OCI-LY1 (cell line): ENCODE measurements at regions not wholly inside any gene's neighbourhood (a gene's known extent, or its start where the extent isn't known, plus 50 kb on each side); places are given as distances from the start of the nearest gene placed in this dataset.

ENCODE experiments used
- H2AFZ ChIP-seq: fragments of 200-600 bp; sonication (generic), shearing (Covaris generic); 2 replicates; pipeline ENCODE4 v1.6.0; 2014; ENCODE audit warnings: antibody characterized with exemption, mild to moderate bottlenecking, low read length
- H3F3A ChIP-seq: fragments of 200-600 bp; sonication (generic), shearing (Covaris generic); 2 replicates; pipeline ENCODE4 v1.6.0; 2014; ENCODE audit warnings: mild to moderate bottlenecking, antibody characterized with exemption, low read length, moderate library complexity; ENCODE audit not compliant: insufficient read depth
- H3K27ac ChIP-seq: fragments of 200-600 bp; sonication (generic); 2 replicates; pipeline ENCODE4 v1.5.1; 2014; ENCODE audit warnings: low read length, mixed run types, mild to moderate bottlenecking, low read depth; ENCODE audit not compliant: poor library complexity, severe bottlenecking
- H3K27me3 ChIP-seq: fragments of 200-600 bp; sonication (generic); 2 replicates; pipeline ENCODE4 v1.6.0; 2014; ENCODE audit warnings: antibody characterized with exemption, mild to moderate bottlenecking, low read length, moderate library complexity; ENCODE audit not compliant: insufficient read depth
- H3K36me3 ChIP-seq: fragments of 200-600 bp; sonication (generic); 2 replicates; pipeline ENCODE4 v1.6.1; 2014; ENCODE audit warnings: mild to moderate bottlenecking, antibody characterized with exemption, low read length, moderate library complexity, mixed read lengths; ENCODE audit not compliant: insufficient read depth
- H3K4me1 ChIP-seq: fragments of 200-600 bp; sonication (generic); 2 replicates; pipeline ENCODE4 v1.5.1; 2014; ENCODE audit warnings: mild to moderate bottlenecking, low read length, moderate library complexity; ENCODE audit not compliant: insufficient read depth, severe bottlenecking
- H3K4me2 ChIP-seq: fragments of 200-600 bp; sonication (generic), shearing (Covaris generic); 2 replicates; pipeline ENCODE4 v1.6.1; 2014; ENCODE audit warnings: low read length
- H3K4me3 ChIP-seq: fragments of 200-600 bp; sonication (generic); 2 replicates; pipeline ENCODE4 v1.5.1; 2014; ENCODE audit warnings: low read length, low read depth, mild to moderate bottlenecking, mixed read lengths; ENCODE audit not compliant: poor library complexity, severe bottlenecking
- H3K79me2 ChIP-seq: fragments of 200-600 bp; shearing (Covaris generic); 2 replicates; pipeline ENCODE4 v1.6.1; 2016; ENCODE audit warnings: mixed run types, low read length, mixed read lengths; ENCODE audit not compliant: insufficient read depth
- H3K9ac ChIP-seq: fragments of 200-600 bp; sonication (generic), shearing (Covaris generic); 2 replicates; pipeline ENCODE4 v1.6.1; 2014; ENCODE audit warnings: mild to moderate bottlenecking, low read length, mixed read lengths
- H3K9me2 ChIP-seq: fragments of 200-600 bp; sonication (generic), shearing (Covaris generic); 2 replicates; pipeline ENCODE4 v1.6.1; 2014; ENCODE audit warnings: low read depth, mild to moderate bottlenecking, low read length, mixed read lengths
- H3K9me3 ChIP-seq: fragments of 200-600 bp; shearing (Covaris generic); 2 replicates; pipeline ENCODE4 v1.6.1; 2014; ENCODE audit warnings: low read length, mixed read lengths
- H4K20me1 ChIP-seq: fragments of 200-600 bp; sonication (generic), shearing (Covaris generic); 2 replicates; pipeline ENCODE4 v1.6.0; 2016; ENCODE audit warnings: mild to moderate bottlenecking, low read length; ENCODE audit not compliant: insufficient read depth
- EZH2 ChIP-seq: fragments of 200-600 bp; sonication (generic), shearing (Covaris generic); IDR thresholded peaks from 2 replicates; pipeline ENCODE4 v1.8.0; 2017; ENCODE audit warnings: borderline replicate concordance, mixed run types, mild to moderate bottlenecking, antibody characterized with exemption, low read length, moderate library complexity, mixed read lengths
- TF ChIP-seq, protein P1 (sequence below): fragments of 200-600 bp; sonication (generic), shearing (Covaris generic); IDR thresholded peaks from 2 replicates; pipeline ENCODE4 v1.5.1; 2017; ENCODE audit warnings: mild to moderate bottlenecking, antibody characterized with exemption, low read length, moderate library complexity, mixed read lengths

DNA sequence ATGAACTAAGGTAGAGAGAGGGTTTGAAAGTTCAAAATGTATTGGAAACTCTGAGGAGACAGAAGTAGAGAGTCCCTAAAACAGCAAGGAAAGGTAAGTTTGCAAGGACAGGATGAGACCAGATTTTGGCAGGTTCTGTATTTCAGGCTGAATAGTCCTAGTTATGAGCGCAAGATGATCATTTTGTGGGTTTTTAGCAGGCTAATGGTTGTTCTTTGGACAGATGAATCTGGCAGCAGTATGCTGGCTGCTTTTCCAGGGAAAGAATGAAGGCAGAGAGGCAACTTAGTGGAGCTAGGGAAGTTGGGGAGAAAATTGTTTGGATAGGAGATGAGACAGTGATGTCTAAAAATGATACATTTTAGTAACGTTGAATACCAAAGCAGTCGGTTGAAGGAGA lies 243.5 kb upstream of the NRIP1 start:
- no peak overlapping the region for H3K27ac ChIP-seq
- no peak overlapping the region for H3K4me2 ChIP-seq
- H3F3A ChIP-seq: no peaks in the 10 kb centered on the region
- TF ChIP-seq, protein P1, sequence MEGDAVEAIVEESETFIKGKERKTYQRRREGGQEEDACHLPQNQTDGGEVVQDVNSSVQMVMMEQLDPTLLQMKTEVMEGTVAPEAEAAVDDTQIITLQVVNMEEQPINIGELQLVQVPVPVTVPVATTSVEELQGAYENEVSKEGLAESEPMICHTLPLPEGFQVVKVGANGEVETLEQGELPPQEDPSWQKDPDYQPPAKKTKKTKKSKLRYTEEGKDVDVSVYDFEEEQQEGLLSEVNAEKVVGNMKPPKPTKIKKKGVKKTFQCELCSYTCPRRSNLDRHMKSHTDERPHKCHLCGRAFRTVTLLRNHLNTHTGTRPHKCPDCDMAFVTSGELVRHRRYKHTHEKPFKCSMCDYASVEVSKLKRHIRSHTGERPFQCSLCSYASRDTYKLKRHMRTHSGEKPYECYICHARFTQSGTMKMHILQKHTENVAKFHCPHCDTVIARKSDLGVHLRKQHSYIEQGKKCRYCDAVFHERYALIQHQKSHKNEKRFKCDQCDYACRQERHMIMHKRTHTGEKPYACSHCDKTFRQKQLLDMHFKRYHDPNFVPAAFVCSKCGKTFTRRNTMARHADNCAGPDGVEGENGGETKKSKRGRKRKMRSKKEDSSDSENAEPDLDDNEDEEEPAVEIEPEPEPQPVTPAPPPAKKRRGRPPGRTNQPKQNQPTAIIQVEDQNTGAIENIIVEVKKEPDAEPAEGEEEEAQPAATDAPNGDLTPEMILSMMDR: no peak
- TF ChIP-seq EZH2: no peak
- no peaks in the 10 kb centered on the region for H4K20me1 ChIP-seq
- H3K9me2 ChIP-seq: no peaks in the 10 kb centered on the region
- no peaks in the 10 kb centered on the region for H3K79me2 ChIP-seq
- no peak overlapping the region for H3K4me3 ChIP-seq
- no peaks in the 10 kb centered on the region for H3K9me3 ChIP-seq
- no peak overlapping the region for H3K9ac ChIP-seq
- no peaks in the 10 kb centered on the region for H3K36me3 ChIP-seq
- H3K4me1 ChIP-seq: no peaks in the 10 kb centered on the region
- H2AFZ ChIP-seq: no peak overlapping the region
- H3K27me3 ChIP-seq: no peaks in the 10 kb centered on the region

DNA sequence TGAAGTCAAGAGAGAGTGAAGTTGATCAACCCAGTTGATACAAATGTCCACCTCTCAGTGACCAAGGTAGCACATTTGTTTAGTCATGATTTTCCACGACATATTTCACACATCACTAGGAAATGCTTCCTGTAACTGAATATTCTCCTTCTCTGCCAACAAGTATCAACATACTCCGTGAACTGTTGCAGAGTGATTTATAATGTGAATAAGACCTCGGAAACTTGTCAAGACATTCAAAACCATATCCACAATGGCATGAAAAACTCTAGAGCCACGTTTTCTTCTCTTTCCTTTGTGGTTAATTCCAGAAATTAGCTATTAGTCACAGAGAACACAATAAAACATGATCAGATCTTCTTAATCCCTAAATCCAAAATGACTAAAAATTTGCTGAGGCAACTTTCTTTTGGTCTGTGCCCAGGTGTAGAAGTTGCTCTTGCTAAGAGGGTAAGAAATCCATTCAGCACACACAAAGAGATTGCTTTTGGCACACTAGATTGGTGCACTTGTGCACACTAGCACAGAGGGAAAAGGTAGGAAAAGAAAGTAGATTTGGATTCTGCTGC lies 244.3 kb upstream of the NRIP1 start:
- Histone ChIP-seq H3K9ac (no peak overlapping the region), H4K20me1 (no peaks in the 10 kb centered on the region), H3K36me3 (no peaks in the 10 kb centered on the region), H3F3A (no peaks in the 10 kb centered on the region), H3K4me2 (no peak overlapping the region), H3K79me2 (no peaks in the 10 kb centered on the region), H3K27me3 (no peaks in the 10 kb centered on the region), H3K9me2 (no peaks in the 10 kb centered on the region), H3K4me1 (no peaks in the 10 kb centered on the region), H3K4me3 (no peak overlapping the region), H2AFZ (no peak overlapping the region), H3K9me3 (no peaks in the 10 kb centered on the region), H3K27ac (no peak overlapping the region)
- TF ChIP-seq EZH2: no peak
- TF ChIP-seq, protein P1: no peak

DNA sequence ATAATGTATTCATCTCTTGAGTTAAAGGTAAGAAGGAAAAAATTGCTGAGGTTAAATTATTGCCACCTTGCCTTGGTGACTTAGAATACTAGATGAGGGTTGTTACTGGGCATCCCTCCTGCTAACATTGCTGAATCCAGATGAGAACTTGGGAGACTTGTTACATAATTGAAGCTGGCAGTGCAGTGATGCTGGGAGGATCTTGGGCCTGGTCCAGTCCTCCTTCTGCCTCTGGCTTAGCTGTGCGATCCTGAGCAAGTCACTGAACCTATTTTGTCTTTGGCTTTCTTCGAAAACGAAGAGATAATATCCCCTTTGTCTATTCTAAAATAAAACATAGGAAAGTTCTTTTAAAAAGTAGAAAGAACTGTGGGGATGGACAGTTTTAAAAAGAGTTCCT lies 244.9 kb upstream of the NRIP1 start:
- H3K4me2 ChIP-seq: no peak overlapping the region
- no peaks in the 10 kb centered on the region for H3K36me3 ChIP-seq
- H2AFZ ChIP-seq: no peak overlapping the region
- no peaks in the 10 kb centered on the region for H3K9me2 ChIP-seq
- H3K79me2 ChIP-seq: no peaks in the 10 kb centered on the region
- no peaks in the 10 kb centered on the region for H3K27me3 ChIP-seq
- H3K9ac ChIP-seq: no peak overlapping the region
- H3F3A ChIP-seq: no peaks in the 10 kb centered on the region
- H3K4me1 ChIP-seq: no peaks in the 10 kb centered on the region
- no peaks in the 10 kb centered on the region for H3K9me3 ChIP-seq
- no peaks in the 10 kb centered on the region for H4K20me1 ChIP-seq
- no peak overlapping the region for H3K4me3 ChIP-seq
- TF ChIP-seq EZH2: no peak
- TF ChIP-seq, protein P1: no peak
- no peak overlapping the region for H3K27ac ChIP-seq
